GM04504 (cell line): ENCODE measurements at regions not wholly inside any gene's neighbourhood (a gene's known extent, or its start where the extent isn't known, plus 50 kb on each side); places are given as distances from the start of the nearest gene placed in this dataset.
A peak's percentile ranks its signal among the peaks of the same experiment; 100 is the strongest.

Experiments used
- DNase-seq: peaks from one replicate; pipeline ENCODE4 v3.0.0-alpha.2; 2012; ENCODE audit warnings: low read depth

DNA sequence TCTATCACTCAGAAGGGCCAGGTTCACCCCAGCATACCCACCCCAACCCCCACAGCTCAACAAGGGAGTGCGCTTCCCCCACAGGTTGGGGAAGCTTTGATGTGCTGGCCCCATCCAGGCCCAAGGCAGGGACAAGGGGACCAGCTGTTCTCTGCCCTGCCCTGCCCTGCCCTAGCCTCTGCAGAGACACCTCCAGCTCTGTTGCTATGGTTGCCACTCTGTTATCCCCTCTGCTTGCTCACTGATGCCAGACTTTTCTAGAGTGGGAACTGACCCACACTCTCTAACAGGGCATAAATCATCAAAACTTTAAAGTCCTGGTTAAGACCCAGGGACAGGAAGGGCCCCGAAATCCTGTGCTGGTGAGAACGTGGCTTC, 50.4 kb upstream of the ENPP7 start:
- no peak for DNase-seq

DNA sequence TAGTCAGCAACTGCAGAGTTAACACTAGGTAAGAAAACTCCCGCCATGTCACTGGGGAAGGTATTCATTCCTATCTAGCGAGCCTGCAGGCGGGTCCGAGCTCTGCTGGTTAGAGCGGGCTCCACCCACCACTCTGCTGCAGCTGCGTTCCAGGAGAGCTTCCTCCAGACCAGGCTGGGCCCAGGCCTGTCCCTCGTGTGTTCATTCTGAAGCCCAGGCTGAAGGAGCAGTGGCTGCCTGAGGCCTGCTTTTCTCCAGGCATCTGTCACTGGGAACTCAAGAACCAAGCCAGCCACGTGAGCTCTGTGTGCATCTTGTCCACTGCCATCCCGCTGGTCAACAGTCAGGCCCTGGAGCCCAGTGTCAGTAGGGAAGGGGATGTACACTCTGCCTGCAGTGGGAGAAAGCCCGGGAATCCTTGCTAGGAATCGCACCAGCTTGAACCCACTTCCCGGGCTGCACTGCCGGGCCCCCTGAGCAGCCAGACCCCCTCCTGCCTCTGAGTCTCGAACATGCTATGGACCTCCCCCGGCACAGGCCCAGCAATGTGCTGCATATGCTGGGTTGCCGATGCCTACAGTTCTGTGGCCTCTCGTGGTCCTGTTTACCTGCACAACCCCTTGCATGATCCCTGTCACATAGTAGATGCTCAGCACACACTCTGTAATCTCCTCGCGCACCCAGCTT, 51.0 kb upstream of the ENPP7 start:
- no peak for DNase-seq

- no peak for DNase-seq
These were observed 51.9 kb upstream of the ENPP7 start for GRCh38 chr17:79678736-79679255.

DNA sequence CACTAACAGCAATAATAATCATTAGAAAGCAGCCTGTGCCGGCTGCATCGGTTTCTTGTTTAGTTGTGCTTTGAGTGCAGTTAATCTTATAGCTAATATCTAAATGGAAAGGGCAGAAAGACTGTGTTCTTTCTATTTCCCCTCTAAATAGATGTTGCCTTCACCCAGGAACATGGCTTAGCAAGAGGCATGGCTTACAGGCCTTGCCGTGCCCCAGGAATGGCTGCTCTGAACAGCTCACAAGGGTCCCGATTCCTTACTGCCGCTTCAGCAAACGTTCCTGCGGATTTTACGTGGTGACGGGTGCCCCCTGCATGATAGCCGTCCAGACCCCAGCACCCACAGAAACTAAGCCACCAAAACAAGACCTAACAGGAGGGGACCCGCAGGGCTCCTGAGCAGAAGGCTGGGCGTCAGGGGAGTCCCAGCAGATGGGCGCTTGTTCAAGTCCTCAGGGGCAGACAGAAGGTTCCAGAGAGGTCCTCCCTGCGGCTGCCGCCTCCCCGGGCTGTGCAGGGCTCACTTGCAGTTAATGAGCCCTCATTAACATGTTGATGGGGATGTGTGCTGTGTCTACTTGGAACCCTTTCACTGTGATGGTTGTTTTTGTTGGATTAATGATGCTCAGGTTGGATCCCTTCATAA, 52.5 kb upstream of the ENPP7 start:
- DNase-seq: no peak

DNA sequence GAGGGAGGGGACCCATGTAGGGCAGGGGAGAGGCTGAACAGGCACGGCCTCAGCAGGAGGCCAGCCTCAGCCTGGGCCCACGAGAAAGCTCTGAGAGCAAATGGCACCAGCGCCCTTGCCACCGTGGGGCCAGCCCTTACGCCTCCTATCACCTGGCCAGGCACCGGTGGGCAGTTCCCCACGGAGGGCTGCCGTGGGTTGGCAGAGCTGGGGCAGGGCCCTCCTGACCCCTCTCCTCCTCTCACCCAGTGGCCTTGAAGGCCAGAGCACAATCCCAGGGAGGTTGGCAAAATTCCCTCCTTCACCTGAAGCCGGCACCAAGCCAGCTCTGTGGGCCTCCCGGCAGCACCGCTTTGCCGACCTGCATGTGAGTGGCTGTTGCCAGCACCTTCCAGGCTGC, 53.1 kb upstream of the ENPP7 start:
- DNase-seq: no peak

GRCh38 chr17:79676796-79677195, 53.9 kb upstream of the ENPP7 start:
- no peak for DNase-seq

- DNase-seq: no peak
These were observed 55.4 kb upstream of the ENPP7 start for GRCh38 chr17:79675413-79675725.

DNA sequence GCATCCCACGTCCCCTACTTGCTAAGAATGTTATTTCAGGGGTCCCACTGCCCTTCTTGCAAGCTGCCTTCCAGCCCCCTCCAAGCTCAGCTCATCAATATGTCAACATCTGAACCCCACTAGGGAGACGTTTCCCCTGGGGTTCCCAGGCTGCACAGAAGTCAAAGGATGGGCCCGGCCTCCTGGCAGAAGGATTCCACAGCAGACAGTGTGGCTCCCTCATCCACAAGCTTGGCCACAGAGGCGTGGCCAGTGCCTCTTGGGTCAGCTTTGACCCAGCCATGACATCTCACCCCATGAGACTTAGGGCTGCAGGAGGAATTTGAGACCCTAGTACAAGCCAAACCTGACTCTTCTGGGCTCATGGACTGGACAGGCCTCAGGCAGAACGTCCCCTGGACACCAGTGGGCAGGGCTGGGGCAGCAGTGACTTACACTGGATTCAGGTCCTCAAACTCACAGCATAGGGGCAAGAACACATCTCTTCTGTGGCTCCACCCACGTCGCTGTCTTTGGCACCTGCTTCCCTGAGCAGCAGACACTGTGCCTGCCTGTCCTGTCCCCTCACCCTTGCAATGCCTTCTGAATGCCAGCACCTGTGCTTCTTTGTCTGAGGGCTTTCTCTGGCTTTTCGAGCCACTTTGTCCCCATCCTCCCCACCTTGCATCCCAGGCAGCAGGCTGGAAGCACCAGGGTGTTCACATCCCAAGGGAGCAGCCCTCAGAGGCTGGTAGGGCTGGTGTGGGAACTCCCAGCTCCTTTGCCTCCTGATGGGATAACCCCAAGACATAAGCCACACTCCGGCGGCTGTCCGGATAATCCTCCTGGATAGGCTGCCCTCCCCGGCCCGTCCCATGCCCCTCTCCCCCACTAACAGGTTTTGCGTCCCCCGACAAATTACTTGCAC, 56.0 kb upstream of the ENPP7 start:
- no peak for DNase-seq

DNA sequence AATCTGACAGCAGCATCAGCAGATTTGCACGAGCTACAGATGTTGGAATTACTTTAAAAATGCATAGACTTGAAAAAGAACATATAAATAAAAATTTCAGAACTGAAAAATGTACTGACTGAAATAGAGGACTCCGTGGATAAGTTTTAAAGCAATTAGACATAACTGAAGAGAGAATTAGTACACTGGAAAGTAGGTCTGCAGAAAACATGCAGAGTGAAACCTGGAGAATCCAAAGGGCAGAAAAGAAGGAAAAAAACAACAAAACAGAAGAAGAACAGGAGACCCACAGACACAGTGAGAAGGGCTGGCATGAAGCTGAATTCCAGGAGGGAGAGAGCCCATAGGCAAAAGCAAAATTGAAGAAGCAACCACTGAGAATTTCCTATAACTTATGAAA, 57.2 kb upstream of the ENPP7 start:
- no peak for DNase-seq

- DNase-seq: no peak
These were observed 58.2 kb upstream of the ENPP7 start for GRCh38 chr17:79672496-79672895.

GRCh38 chr17:79671085-79671694, 59.6 kb upstream of the ENPP7 start:
- DNase-seq: no peak

DNA sequence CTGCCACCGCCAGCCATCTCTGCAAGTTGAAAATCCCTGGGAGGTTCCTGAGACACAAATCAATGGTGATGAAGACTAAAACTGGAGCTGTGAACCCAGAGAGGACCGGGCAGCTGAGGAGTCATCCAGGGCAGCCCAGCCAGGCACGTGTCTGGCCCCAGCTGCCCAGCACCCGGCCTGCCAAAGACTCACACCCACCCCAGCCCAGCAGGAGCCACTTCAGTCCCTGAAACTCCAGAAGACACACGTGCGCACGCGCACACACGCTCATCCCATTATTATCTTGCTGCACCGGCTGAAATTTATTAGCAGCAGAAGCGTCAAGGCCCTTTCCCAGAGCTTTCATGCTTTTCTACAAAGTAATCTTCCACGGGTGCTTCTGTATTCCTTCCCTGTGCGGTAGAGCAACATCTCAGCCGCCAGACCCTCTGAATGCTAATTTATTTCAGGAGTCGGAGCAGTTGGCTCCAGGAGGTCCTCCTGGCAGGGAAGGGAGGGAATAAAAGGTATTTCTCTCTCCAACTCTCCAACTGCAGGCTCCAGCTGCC, 59.8 kb upstream of the RBFOX3 start:
- DNase-seq: no peak

DNA sequence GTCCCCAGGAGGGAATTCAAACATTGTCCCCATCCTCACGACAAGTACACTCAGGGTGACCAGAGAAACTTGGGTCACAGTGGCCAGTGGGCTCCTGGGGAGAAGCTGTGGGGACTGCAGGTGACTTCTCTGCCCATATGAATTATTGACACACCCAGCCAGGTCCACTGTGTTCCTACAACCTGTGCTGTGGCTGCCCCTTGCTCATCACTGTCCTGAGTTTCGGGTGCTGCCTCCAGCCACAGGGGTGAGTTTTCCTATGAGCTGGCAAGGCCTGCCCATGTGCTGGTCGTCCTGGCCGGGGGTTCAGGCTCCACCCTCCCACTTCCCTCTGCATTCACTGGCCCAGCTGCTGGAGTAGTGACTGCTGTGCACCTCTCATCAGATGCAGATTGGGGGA, 59.0 kb upstream of the RBFOX3 start:
- DNase-seq: no peak

GRCh38 chr17:79668344-79669250, 57.7 kb upstream of the RBFOX3 start:
- no peak for DNase-seq

DNA sequence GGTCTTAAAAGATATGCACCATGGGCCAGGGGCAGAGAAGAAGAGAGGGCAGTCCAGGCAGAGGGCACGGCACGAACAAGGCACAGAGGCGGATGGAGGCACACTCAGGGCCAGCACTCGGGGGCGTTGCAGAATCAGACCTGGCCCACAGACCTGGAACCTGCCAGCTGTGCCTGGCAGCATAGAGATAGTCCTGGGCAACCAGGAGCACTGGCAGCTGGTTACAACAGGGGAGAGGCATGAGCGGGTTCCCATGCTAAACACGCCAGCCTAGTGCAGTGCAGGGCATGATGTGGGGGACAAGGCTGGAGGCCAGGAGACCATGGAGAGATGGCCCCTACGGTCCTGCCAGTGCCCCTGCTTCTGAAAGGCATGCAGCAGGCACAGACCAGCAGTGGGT, 56.9 kb upstream of the RBFOX3 start:
- DNase-seq: no peak

DNA sequence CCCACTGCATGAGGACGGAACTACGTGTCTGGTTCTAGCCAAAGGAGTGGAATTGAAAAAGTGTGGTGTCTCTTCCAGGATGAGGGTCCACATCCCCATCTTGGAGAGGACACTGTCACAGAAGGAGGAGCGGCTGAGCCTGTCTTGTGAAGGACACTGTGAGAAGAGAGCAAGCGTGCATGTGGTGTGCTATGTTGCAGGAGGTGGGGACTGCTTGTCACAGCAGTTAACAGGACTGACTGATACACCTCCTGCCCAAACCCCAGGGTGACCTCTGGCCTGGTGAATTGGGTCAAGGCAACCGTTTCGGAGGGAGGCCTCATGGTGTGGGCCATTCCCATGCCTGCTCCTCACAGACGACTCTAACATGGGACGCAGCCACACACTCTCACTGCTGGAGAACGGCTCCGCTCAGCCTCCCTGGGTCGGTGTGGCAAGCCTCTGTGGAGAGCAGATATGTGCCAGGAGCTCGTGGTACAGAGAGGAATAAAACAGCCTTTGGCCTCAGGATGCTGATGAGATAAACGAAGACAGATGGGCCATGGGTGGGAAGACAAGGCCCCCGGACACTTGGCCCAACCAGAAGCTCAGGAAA, 56.4 kb upstream of the RBFOX3 start:
- no peak for DNase-seq

GRCh38 chr17:79666111-79666510, 55.3 kb upstream of the RBFOX3 start:
- DNase-seq: no peak

GRCh38 chr17:79664930-79665737, 54.3 kb upstream of the RBFOX3 start:
- peak; percentile 3 for DNase-seq

GRCh38 chr17:79661292-79662041, 50.6 kb upstream of the RBFOX3 start:
- no peak for DNase-seq
